Mammary epithelial cell (primary cell): ENCODE measurements at regions not wholly inside any gene's neighbourhood (a gene's known extent, or its start where the extent isn't known, plus 50 kb on each side); places are given as distances from the start of the nearest gene placed in this dataset.

ENCODE experiments used
- EZH2 ChIP-seq: IDR thresholded peaks from 2 replicates; pipeline ENCODE4 v1.6.1; 2012; ENCODE audit warnings: low read length, inconsistent platforms, borderline replicate concordance
- TF ChIP-seq, protein P1 (sequence below), 2 donors: IDR thresholded peaks in 1 of 2; conservative IDR thresholded peaks in 1 of 2; 2 replicates each; pipeline ENCODE4 v1.5.1; 2011 to 2012; ENCODE audit warnings: inconsistent platforms in 2 of 2, low read length in 2 of 2, mild to moderate bottlenecking in 2 of 2, control low read depth in 1 of 2, low read depth in 1 of 2; ENCODE audit not compliant: insufficient read depth in 1 of 2; ENCODE audit errors: extremely low read depth in 1 of 2

DNA sequence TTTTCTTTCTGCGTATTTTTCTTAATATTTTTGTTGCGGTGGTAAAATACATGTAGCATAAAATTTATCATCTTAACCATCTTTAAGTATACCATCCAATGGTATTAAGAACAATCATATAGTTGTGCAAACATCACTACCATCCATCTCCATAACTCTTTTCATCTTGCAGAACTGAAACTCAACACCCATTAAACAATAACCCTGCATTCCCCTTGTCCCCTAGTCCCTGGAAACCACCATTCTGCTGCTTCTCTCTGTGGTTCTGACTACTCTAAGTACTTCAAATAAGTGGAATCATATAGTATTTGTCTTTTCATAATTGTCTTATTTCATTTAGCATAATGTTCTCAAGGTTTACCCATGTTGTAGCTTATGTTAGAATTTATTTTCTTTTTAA is 67.3 kb upstream of the EOMES start:
- TF ChIP-seq, protein P1, sequence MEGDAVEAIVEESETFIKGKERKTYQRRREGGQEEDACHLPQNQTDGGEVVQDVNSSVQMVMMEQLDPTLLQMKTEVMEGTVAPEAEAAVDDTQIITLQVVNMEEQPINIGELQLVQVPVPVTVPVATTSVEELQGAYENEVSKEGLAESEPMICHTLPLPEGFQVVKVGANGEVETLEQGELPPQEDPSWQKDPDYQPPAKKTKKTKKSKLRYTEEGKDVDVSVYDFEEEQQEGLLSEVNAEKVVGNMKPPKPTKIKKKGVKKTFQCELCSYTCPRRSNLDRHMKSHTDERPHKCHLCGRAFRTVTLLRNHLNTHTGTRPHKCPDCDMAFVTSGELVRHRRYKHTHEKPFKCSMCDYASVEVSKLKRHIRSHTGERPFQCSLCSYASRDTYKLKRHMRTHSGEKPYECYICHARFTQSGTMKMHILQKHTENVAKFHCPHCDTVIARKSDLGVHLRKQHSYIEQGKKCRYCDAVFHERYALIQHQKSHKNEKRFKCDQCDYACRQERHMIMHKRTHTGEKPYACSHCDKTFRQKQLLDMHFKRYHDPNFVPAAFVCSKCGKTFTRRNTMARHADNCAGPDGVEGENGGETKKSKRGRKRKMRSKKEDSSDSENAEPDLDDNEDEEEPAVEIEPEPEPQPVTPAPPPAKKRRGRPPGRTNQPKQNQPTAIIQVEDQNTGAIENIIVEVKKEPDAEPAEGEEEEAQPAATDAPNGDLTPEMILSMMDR (conservative IDR thresholded peaks at IDR 0.05 in 1 of 2, IDR thresholded peaks at IDR 0.05 in 1 of 2; ENCODE audit: extremely low read depth in 1 of 2, insufficient read depth in 1 of 2, low read depth in 1 of 2, low read length in 2 of 2) = no peak
- TF ChIP-seq EZH2 = no peak
